ENCODE measurements at regions not wholly inside any gene's neighbourhood (a gene's known extent, or its start where the extent isn't known, plus 50 kb on each side); places are given as distances from the start of the nearest gene placed in this dataset.

- Histone ChIP-seq H3K27ac (no peak overlapping the region), H3K4me3 (no peak overlapping the region), H3K4me1 (peaks cover 12% of the 10 kb centered on the region), H3K9me3 (no peaks in the 10 kb centered on the region), H3K36me3 (no peaks in the 10 kb centered on the region), H3K27me3 (ENCODE audit: low read depth) (peaks cover 82% of the 10 kb centered on the region)
- ATAC-seq, result no peak
- intact Hi-C loops (cut with DNase I), result no loop called here
- no peak for TF ChIP-seq CTCF (IDR thresholded peaks at IDR 0.05)
- no peak for DNase-seq
These were observed 72.8 kb upstream of the CPLX2 start for GRCh38 chr5:175798626-175799025.

- intact Hi-C loops (cut with DNase I), result no loop called here
- Histone ChIP-seq H3K27me3 (ENCODE audit: low read depth) (peaks cover 64% of the 10 kb centered on the region), H3K4me1 (peaks cover 12% of the 10 kb centered on the region), H3K9me3 (no peaks in the 10 kb centered on the region), H3K36me3 (no peaks in the 10 kb centered on the region), H3K4me3 (no peak overlapping the region), H3K27ac (no peak overlapping the region)
- no peak for TF ChIP-seq CTCF (IDR thresholded peaks at IDR 0.05)
- DNase-seq (no peak), ATAC-seq (no peak)
These were observed 70.7 kb upstream of the CPLX2 start for GRCh38 chr5:175800656-175801081.

GRCh38 chr5:175802361-175802760 lies 69.0 kb upstream of the CPLX2 start:
- no peak for ATAC-seq
- TF ChIP-seq CTCF (IDR thresholded peaks at IDR 0.05), result no peak
- H3K9me3 ChIP-seq, result no peaks in the 10 kb centered on the region
- peaks cover 6% of the 10 kb centered on the region for H3K4me1 ChIP-seq
- H3K4me3 ChIP-seq, result no peak overlapping the region
- H3K36me3 ChIP-seq, result no peaks in the 10 kb centered on the region
- H3K27ac ChIP-seq, result no peak overlapping the region
- H3K27me3 ChIP-seq (ENCODE audit: low read depth), result peaks cover 47% of the 10 kb centered on the region
- DNase-seq, result no peak
- intact Hi-C loops (cut with DNase I), result no loop called here

GRCh38 chr5:175803254-175803653 lies 68.1 kb upstream of the CPLX2 start:
- no peak for TF ChIP-seq CTCF (IDR thresholded peaks at IDR 0.05)
- DNase-seq (no peak), ATAC-seq (no peak)
- intact Hi-C loops (cut with DNase I), result no loop called here
- H3K36me3 ChIP-seq, result no peaks in the 10 kb centered on the region
- H3K4me3 ChIP-seq, result no peak overlapping the region
- H3K4me1 ChIP-seq, result no peaks in the 10 kb centered on the region
- H3K9me3 ChIP-seq, result no peaks in the 10 kb centered on the region
- H3K27me3 ChIP-seq (ENCODE audit: low read depth), result peaks cover 40% of the 10 kb centered on the region
- no peak overlapping the region for H3K27ac ChIP-seq

GRCh38 chr5:175803736-175804454 lies 67.5 kb upstream of the CPLX2 start:
- H3K27me3 ChIP-seq (ENCODE audit: low read depth), result peaks cover 34% of the 10 kb centered on the region

More at GRCh38 chr5:175803736-175804454, 67.5 kb upstream of the CPLX2 start:
- no peaks in the 10 kb centered on the region for H3K9me3 ChIP-seq
- H3K4me1 ChIP-seq, result no peaks in the 10 kb centered on the region
- no peak overlapping the region for H3K27ac ChIP-seq
- H3K36me3 ChIP-seq, result no peaks in the 10 kb centered on the region
- no peak for TF ChIP-seq CTCF (IDR thresholded peaks at IDR 0.05)
- no peak for ATAC-seq
- no peak for DNase-seq
- intact Hi-C loops (cut with DNase I), result no loop called here
- no peak overlapping the region for H3K4me3 ChIP-seq

All from lower lobe of right lung (tissue), 2 donors.